H1 (cell line): ENCODE measurements at regions not wholly inside any gene's neighbourhood (a gene's known extent, or its start where the extent isn't known, plus 50 kb on each side); places are given as distances from the start of the nearest gene placed in this dataset.

Experiments
- CTCF ChIA-PET: fragments of 300-600 bp; sonication (Branson Sonifier 250); formaldehyde crosslinking; loops from one replicate; lab custom pipeline; 2021; ENCODE audit not compliant: partially characterized antibody; lab: Charles Lee
- POLR2A ChIA-PET: fragments of 300-600 bp; sonication (Branson Sonifier 250); formaldehyde crosslinking; loops from one replicate; lab custom pipeline; 2021; ENCODE audit warnings: inconsistent platforms; ENCODE audit not compliant: partially characterized antibody; lab: Charles Lee
- DNase-seq, 2 experiments: peaks; one replicate each; pipeline versions ENCODE4 v3.0.0 to v3.0.0-alpha.2; 2010 to 2022; ENCODE audit warnings: low spot score in 2 of 2, low read depth in 1 of 2, mixed read lengths in 1 of 2
- FAIRE-seq: peaks from 2 replicates; lab custom pipeline; 2011; peaks lifted over from hg19 to GRCh38; lab: Jason Lieb, UNC
- H2AFZ ChIP-seq: 2 replicates; pipeline ENCODE4 v1.8.1; 2012; ENCODE audit warnings: low read length, inconsistent platforms
- H2AK5ac ChIP-seq: 2 replicates; pipeline ENCODE4 v1.6.1; 2013; ENCODE audit warnings: low read depth, low read length
- H2BK120ac ChIP-seq: replicated peaks from 2 replicates; pipeline ENCODE3; 2013; ENCODE audit warnings: low read depth, low read length, inconsistent platforms
- H2BK12ac ChIP-seq: 2 replicates; pipeline ENCODE4 v1.6.1; 2013; ENCODE audit warnings: low read depth, low read length
- H2BK15ac ChIP-seq: 2 replicates; pipeline ENCODE4 v1.6.1; 2013; ENCODE audit warnings: low read length
- H2BK20ac ChIP-seq: 2 replicates; pipeline ENCODE4 v1.6.1; 2013; ENCODE audit warnings: low read length
- H2BK5ac ChIP-seq: 2 replicates; pipeline ENCODE4 v1.6.1; 2013; ENCODE audit warnings: low read depth, low read length
- H3K14ac ChIP-seq: 2 replicates; pipeline ENCODE4 v1.6.1; 2013; ENCODE audit warnings: inconsistent platforms; ENCODE audit not compliant: insufficient read length
- H3K18ac ChIP-seq: 2 replicates; pipeline ENCODE4 v1.6.1; 2013; ENCODE audit warnings: low read length; ENCODE audit errors: extremely low read depth
- H3K23ac ChIP-seq: 2 replicates; pipeline ENCODE4 v1.6.1; 2013; ENCODE audit warnings: inconsistent platforms; ENCODE audit not compliant: insufficient read length
- H3K23me2 ChIP-seq: 2 replicates; pipeline ENCODE4 v1.6.1; 2013; ENCODE audit warnings: low read depth, low read length
- H3K27ac ChIP-seq: 2 replicates; pipeline ENCODE4 v1.6.1; 2011; ENCODE audit warnings: low read depth, low read length, inconsistent platforms
- H3K27me3 ChIP-seq, 4 experiments: replicated peaks in 1 of 4; 1 replicate in 1 of 4; 2 replicates in 3 of 4; pipeline versions ENCODE4 v1.6.1 to v1.8.1; 2011 to 2013; ENCODE audit warnings: low read length in 3 of 4, mild to moderate bottlenecking in 3 of 4, inconsistent platforms in 2 of 4, mixed read lengths in 2 of 4, moderate library complexity in 1 of 4; ENCODE audit not compliant: control insufficient read depth in 3 of 4, insufficient read depth in 3 of 4; ENCODE audit errors: extremely low read depth in 1 of 4
- H3K36me3 ChIP-seq, 4 experiments: 2 replicates each; pipeline versions ENCODE4 v1.6.1 to v1.8.1; 2011 to 2013; ENCODE audit warnings: mild to moderate bottlenecking in 4 of 4, low read length in 3 of 4, moderate library complexity in 2 of 4, control low read depth in 1 of 4, inconsistent platforms in 1 of 4; ENCODE audit not compliant: insufficient read depth in 4 of 4, control insufficient read depth in 2 of 4
- H3K4ac ChIP-seq: replicated peaks from 2 replicates; pipeline ENCODE3; 2013; ENCODE audit warnings: low read length, low read depth, mixed read lengths, inconsistent platforms; ENCODE audit not compliant: insufficient read length
- H3K4me1 ChIP-seq, 4 experiments: replicated peaks in 1 of 4; 1 replicate in 1 of 4; 2 replicates in 3 of 4; pipeline versions ENCODE4 v1.6.1 to v1.8.1; 2011 to 2013; ENCODE audit warnings: low read length in 3 of 4, inconsistent platforms in 2 of 4, mixed read lengths in 1 of 4; ENCODE audit not compliant: insufficient read depth in 4 of 4, control insufficient read depth in 3 of 4
- H3K4me2 ChIP-seq, 2 experiments: 2 replicates each; pipeline versions ENCODE4 v1.6.1 to v1.8.1; 2011 to 2013; ENCODE audit warnings: low read depth in 2 of 2, low read length in 2 of 2, control low read depth in 1 of 2, inconsistent platforms in 1 of 2, mild to moderate bottlenecking in 1 of 2; ENCODE audit not compliant: insufficient read depth in 1 of 2
- H3K4me3 ChIP-seq, 4 experiments: fragments of 200-600, 300-600 bp in 1 of 4; sonication (generic), shearing (Covaris generic), sonication (Bioruptor Twin) in 1 of 4; 2 replicates each; pipeline versions ENCODE4 v1.5.1 to v1.8.1; 2011 to 2016; ENCODE audit warnings: low read length in 4 of 4, low read depth in 3 of 4, control low read depth in 2 of 4, inconsistent platforms in 2 of 4, mild to moderate bottlenecking in 2 of 4, mixed read lengths in 1 of 4, moderate library complexity in 1 of 4; ENCODE audit not compliant: insufficient read depth in 2 of 4; ENCODE audit errors: extremely low read depth in 1 of 4
- H3K56ac ChIP-seq: replicated peaks from 2 replicates; pipeline ENCODE3; 2013; ENCODE audit warnings: low read depth, mild to moderate bottlenecking, mixed read lengths, low read length, inconsistent platforms; ENCODE audit not compliant: insufficient read length
- H3K79me1 ChIP-seq: 2 replicates; pipeline ENCODE4 v1.6.1; 2013; ENCODE audit warnings: low read depth, low read length, control low read depth
- H3K79me2 ChIP-seq, 2 experiments: 2 replicates each; pipeline versions ENCODE4 v1.6.1 to v1.8.1; 2012 to 2013; ENCODE audit warnings: low read length in 2 of 2, mild to moderate bottlenecking in 2 of 2, inconsistent platforms in 1 of 2; ENCODE audit not compliant: insufficient read depth in 2 of 2, control insufficient read depth in 1 of 2
- H3K9ac ChIP-seq, 4 experiments: replicated peaks in 1 of 4; 1 replicate in 1 of 4; 2 replicates in 3 of 4; pipeline versions ENCODE4 v1.6.1 to v1.8.1; 2011 to 2013; ENCODE audit warnings: low read depth in 3 of 4, low read length in 3 of 4, control low read depth in 2 of 4, mild to moderate bottlenecking in 2 of 4, moderate library complexity in 2 of 4, inconsistent platforms in 1 of 4; ENCODE audit errors: extremely low read depth in 1 of 4
- H3K9me3 ChIP-seq, 2 experiments: 2 replicates each; pipeline versions ENCODE4 v1.6.1 to v1.8.1; 2012 to 2013; ENCODE audit warnings: mild to moderate bottlenecking in 2 of 2, moderate library complexity in 2 of 2, control low read depth in 1 of 2, inconsistent platforms in 1 of 2, low read depth in 1 of 2, low read length in 1 of 2, mixed read lengths in 1 of 2; ENCODE audit not compliant: insufficient read depth in 2 of 2
- H4K20me1 ChIP-seq, 2 experiments: replicated peaks in 1 of 2; 2 replicates each; pipeline versions ENCODE3 to v1.8.1; 2011 to 2013; ENCODE audit warnings: inconsistent platforms in 2 of 2, low read length in 2 of 2, mild to moderate bottlenecking in 1 of 2; ENCODE audit not compliant: insufficient read depth in 2 of 2, control insufficient read depth in 1 of 2
- H4K5ac ChIP-seq: 2 replicates; pipeline ENCODE4 v1.6.1; 2013; ENCODE audit warnings: low read length, low read depth, mixed read lengths, inconsistent platforms; ENCODE audit not compliant: insufficient read length
- H4K8ac ChIP-seq: 2 replicates; pipeline ENCODE4 v1.8.0; 2013; ENCODE audit warnings: mild to moderate bottlenecking, moderate library complexity, low read length, inconsistent platforms; ENCODE audit not compliant: insufficient read depth; ENCODE audit errors: extremely low read depth
- H4K91ac ChIP-seq: replicated peaks from 2 replicates; pipeline ENCODE3; 2013; ENCODE audit warnings: low read length, mixed read lengths, inconsistent platforms; ENCODE audit not compliant: insufficient read length
- BRCA1 ChIP-seq: IDR thresholded peaks from 2 replicates; pipeline ENCODE4 v1.6.1; 2012; ENCODE audit warnings: low read depth, low read length, improper control_type of control experiment
- CBX8 ChIP-seq: fragments of 300-800, 300-1000 bp; sonication (generic); IDR thresholded peaks from 2 replicates; pipeline ENCODE4 v1.7.1; 2016; ENCODE audit warnings: low read depth, low read length, borderline replicate concordance
- CEBPB ChIP-seq: IDR thresholded peaks from 2 replicates; pipeline ENCODE4 v1.6.1; 2012; ENCODE audit warnings: low read depth, low read length
- EP300 ChIP-seq, 2 experiments: IDR thresholded peaks; 1 replicate in 1 of 2; 2 replicates in 1 of 2; pipeline ENCODE4 v1.6.1; 2011 to 2012; ENCODE audit warnings: low read depth in 2 of 2, low read length in 2 of 2, mild to moderate bottlenecking in 2 of 2, borderline replicate concordance in 1 of 2, inconsistent platforms in 1 of 2, moderate library complexity in 1 of 2
- GTF2F1 ChIP-seq: IDR thresholded peaks from 2 replicates; pipeline ENCODE4 v1.6.1; 2012; ENCODE audit warnings: low read depth, low read length, improper control_type of control experiment, borderline replicate concordance
- JUN ChIP-seq: IDR thresholded peaks from 2 replicates; pipeline ENCODE4 v1.6.1; 2011; ENCODE audit warnings: low read depth, mild to moderate bottlenecking, improper control_type of control experiment, low read length
- KDM1A ChIP-seq: fragments of 200-600, 300-600 bp; sonication (generic); IDR thresholded peaks from 2 replicates; pipeline ENCODE4 v1.7.1; 2016; ENCODE audit warnings: mild to moderate bottlenecking, low read length, borderline replicate concordance
- KDM4A ChIP-seq: IDR thresholded peaks from one replicate; pipeline ENCODE4 v1.7.1; 2012; ENCODE audit warnings: low read depth, mild to moderate bottlenecking, moderate library complexity, low read length, inconsistent platforms; ENCODE audit not compliant: severe bottlenecking
- MAFK ChIP-seq: IDR thresholded peaks from 2 replicates; pipeline ENCODE4 v1.6.1; 2012; ENCODE audit warnings: low read depth, mild to moderate bottlenecking, improper control_type of control experiment, low read length
- NANOG ChIP-seq: IDR thresholded peaks from 2 replicates; pipeline ENCODE4 v1.6.1; 2011; ENCODE audit warnings: low read length, low read depth, mild to moderate bottlenecking, inconsistent platforms; ENCODE audit not compliant: insufficient read depth, poor library complexity, severe bottlenecking
- NRF1 ChIP-seq: IDR thresholded peaks from 2 replicates; pipeline ENCODE4 v1.6.1; 2011; ENCODE audit warnings: mild to moderate bottlenecking, low read depth, low read length, improper control_type of control experiment
- RBBP5 ChIP-seq: IDR thresholded peaks from 2 replicates; pipeline ENCODE4 v1.7.1; 2012; ENCODE audit warnings: low read depth, mild to moderate bottlenecking, inconsistent platforms, low read length, moderate library complexity, borderline replicate concordance
- SIRT6 ChIP-seq: IDR thresholded peaks from one replicate; pipeline ENCODE4 v1.7.1; 2012; ENCODE audit warnings: low read length, inconsistent platforms
- SP4 ChIP-seq: IDR thresholded peaks from 2 replicates; pipeline ENCODE4 v1.6.1; 2012; ENCODE audit warnings: low read length, inconsistent platforms
- YY1 ChIP-seq: IDR thresholded peaks from 2 replicates; pipeline ENCODE4 v1.6.1; 2011; ENCODE audit warnings: low read depth, mild to moderate bottlenecking, low read length
- WGBS, 2 experiments: shearing (Covaris generic) in 1 of 2; methylation state at CpG; one replicate each; pipeline versions ENCODE4 v1.1.6 to v1.1.7; 2013 to 2015; ENCODE audit warnings: low lambda C conversion rate in 2 of 2, mixed read lengths in 2 of 2, inconsistent platforms in 1 of 2, low coverage in 1 of 2, missing lambda C conversion rate in 1 of 2; ENCODE audit not compliant: insufficient replicate concordance in 2 of 2, insufficient coverage in 1 of 2, insufficient read length in 1 of 2; ENCODE audit errors: extremely low coverage in 1 of 2, missing lambda C conversion rate in 1 of 2; 5-methylcytosine and 5-hydroxymethylcytosine counted together
- TF ChIP-seq, protein P1 (sequence below): IDR thresholded peaks from 2 replicates; pipeline ENCODE4 v1.6.1; 2012; ENCODE audit warnings: inconsistent platforms

DNA sequence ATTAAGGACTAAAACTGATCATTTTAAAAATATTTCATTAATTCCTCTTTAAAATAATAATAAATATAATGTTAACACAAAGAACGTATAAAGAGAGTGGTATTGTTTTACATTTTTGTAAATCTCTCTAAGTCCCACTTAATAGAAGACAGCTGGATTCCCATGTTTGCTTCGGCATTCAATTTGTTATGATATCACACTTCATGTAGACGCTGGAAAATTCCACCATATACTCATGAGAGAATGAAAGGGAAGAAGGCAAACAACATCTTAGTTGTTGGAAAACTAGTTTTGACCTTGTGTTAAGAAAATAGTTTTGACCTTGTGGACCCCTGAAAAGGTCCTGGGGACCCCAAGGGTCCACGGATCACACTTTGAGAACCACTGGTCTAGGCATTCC is 85.3 kb upstream of the MGMT start:
- no peak overlapping the region for H3K56ac ChIP-seq
- DNase-seq (no peak), FAIRE-seq (no peak)
- no peak overlapping the region for H3K23ac ChIP-seq
- no peak overlapping the region for H2BK12ac ChIP-seq
- H2BK5ac ChIP-seq: no peak overlapping the region
- ChIA-PET CTCF (no interaction called here), POLR2A (no interaction called here)
- no peaks in the 10 kb centered on the region for H3K4me1 ChIP-seq
- H2BK20ac ChIP-seq: no peak overlapping the region
- no peak overlapping the region for H2AFZ ChIP-seq
- no peaks in the 10 kb centered on the region for H3K9me3 ChIP-seq
- H4K20me1 ChIP-seq: no peaks in the 10 kb centered on the region
- no peak overlapping the region for H4K8ac ChIP-seq
- H3K23me2 ChIP-seq: no peaks in the 10 kb centered on the region
- no peak overlapping the region for H2AK5ac ChIP-seq
- no peak overlapping the region for H3K27ac ChIP-seq
- no peaks in the 10 kb centered on the region for H3K79me1 ChIP-seq
- H4K91ac ChIP-seq: no peak overlapping the region
- H3K4me2 ChIP-seq: no peak overlapping the region
- no peak overlapping the region for H2BK120ac ChIP-seq
- H3K18ac ChIP-seq: no peak overlapping the region
- H3K14ac ChIP-seq: no peak overlapping the region
- H4K5ac ChIP-seq: no peak overlapping the region
- no peak overlapping the region for H3K4ac ChIP-seq
- H3K27me3 ChIP-seq: no peaks in the 10 kb centered on the region
- no peak overlapping the region for H2BK15ac ChIP-seq
- WGBS, 2 experiments: 82% methylated on average over 4 of the region's 4 CpGs; no CpG with 5 or more reads in 1 of the 2 experiments
- no peaks in the 10 kb centered on the region for H3K36me3 ChIP-seq
- H3K9ac ChIP-seq: no peak overlapping the region
- no peaks in the 10 kb centered on the region for H3K79me2 ChIP-seq
- no peak overlapping the region for H3K4me3 ChIP-seq
- TF ChIP-seq CEBPB: no peak
- TF ChIP-seq KDM1A: no peak
- no peak for TF ChIP-seq NRF1
- TF ChIP-seq CBX8: no peak
- no peak for TF ChIP-seq KDM4A
- TF ChIP-seq MAFK: no peak
- TF ChIP-seq EP300 (IDR thresholded peaks at IDR 0.05; ENCODE audit: borderline replicate concordance in 1 of 2, low read depth in 2 of 2, low read length in 2 of 2): no peak
- TF ChIP-seq, protein P1, sequence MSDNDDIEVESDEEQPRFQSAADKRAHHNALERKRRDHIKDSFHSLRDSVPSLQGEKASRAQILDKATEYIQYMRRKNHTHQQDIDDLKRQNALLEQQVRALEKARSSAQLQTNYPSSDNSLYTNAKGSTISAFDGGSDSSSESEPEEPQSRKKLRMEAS: no peak
- no peak for TF ChIP-seq SP4
- no peak for TF ChIP-seq SIRT6
- no peak for TF ChIP-seq YY1
- TF ChIP-seq GTF2F1: no peak
- TF ChIP-seq NANOG: no peak
- no peak for TF ChIP-seq RBBP5
- TF ChIP-seq BRCA1: no peak
- no peak for TF ChIP-seq JUN
